ENCODE measurements at regions not wholly inside any gene's neighbourhood (a gene's known extent, or its start where the extent isn't known, plus 50 kb on each side); places are given as distances from the start of the nearest gene placed in this dataset.

DNA sequence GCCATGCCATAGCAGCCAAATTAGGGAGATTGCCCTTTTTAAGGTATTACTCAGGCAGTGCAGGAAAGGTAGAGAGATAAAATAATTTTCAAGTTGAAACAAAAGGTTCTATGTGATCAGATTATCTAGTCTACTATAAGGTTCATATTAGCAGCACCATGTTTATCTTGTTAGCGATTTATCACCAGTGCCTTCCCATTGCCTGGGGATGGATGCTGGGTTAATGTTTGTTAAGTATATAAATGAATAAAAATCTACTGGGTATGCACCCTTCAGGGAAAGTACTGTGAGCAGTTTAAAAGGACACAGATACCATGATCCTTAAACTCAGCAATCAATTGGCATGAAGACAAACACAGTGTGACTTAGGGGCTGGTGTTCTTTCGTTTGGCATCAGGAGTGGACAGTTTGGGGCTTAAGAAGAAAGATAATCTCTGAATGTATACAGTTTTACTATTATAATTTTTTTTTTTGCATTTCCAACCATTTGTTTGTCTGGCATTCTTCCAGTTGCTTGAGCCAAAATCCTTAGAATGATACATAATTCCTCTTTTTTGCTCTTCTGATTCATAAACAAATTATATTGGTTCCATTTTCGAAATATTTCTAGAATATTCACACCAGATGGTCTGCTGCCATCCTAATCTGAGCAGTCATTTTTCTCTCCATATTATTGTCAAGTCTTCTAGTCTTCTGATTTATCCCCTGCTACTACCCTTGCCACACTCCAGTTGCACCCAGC is 512.8 kb upstream of the SLC8A1 start:
- no peak for DNase-seq
- no peaks in the 10 kb centered on the region for H3K9me3 Mint-ChIP-seq
- H3K4me3 Mint-ChIP-seq = no peak overlapping the region
- H3K27ac Mint-ChIP-seq = no peak overlapping the region
- ChIA-PET CTCF (no interaction called here), POLR2A (no interaction called here)
- H3K27me3 Mint-ChIP-seq = no peaks in the 10 kb centered on the region
- no peaks in the 10 kb centered on the region for H3K36me3 Mint-ChIP-seq (ENCODE audit: low read depth)
- H3K4me1 Mint-ChIP-seq = no peaks in the 10 kb centered on the region

- Mint-ChIP-seq H3K4me3 (no peak overlapping the region), H3K36me3 (ENCODE audit: low read depth) (no peaks in the 10 kb centered on the region), H3K27ac (no peak overlapping the region), H3K9me3 (no peaks in the 10 kb centered on the region), H3K4me1 (no peaks in the 10 kb centered on the region), H3K27me3 (no peaks in the 10 kb centered on the region)
- no peak for DNase-seq
- ChIA-PET POLR2A (no interaction called here), CTCF (no interaction called here)
Measured at GRCh38 chr2:40967451-40967850, 515.6 kb upstream of the SLC8A1 start.

DNA sequence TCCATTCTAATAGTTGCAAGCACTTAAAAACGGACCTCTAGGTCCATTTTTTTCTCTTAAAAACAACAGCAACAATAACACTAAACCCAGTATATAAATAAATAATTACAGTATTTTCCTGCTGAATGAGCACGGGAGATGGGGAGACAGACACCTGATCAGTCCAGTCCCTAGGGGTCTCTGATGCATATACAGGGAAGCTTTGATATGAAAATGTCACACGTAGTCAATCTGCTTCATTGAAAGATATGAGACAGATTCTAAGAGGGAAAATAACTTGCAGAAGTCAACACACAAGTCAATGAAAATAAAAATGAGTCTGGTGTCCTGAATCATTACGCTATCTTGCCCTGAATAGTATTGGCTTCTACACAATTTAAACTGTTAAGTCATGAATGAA is 523.3 kb upstream of the SLC8A1 start:
- H3K27ac Mint-ChIP-seq = no peak overlapping the region
- no peaks in the 10 kb centered on the region for H3K4me1 Mint-ChIP-seq
- POLR2A ChIA-PET = no interaction called here
- H3K9me3 Mint-ChIP-seq = no peaks in the 10 kb centered on the region
- H3K4me3 Mint-ChIP-seq = no peak overlapping the region
- no peak for DNase-seq
- CTCF ChIA-PET = no interaction called here
- H3K36me3 Mint-ChIP-seq (ENCODE audit: low read depth) = no peaks in the 10 kb centered on the region
- H3K27me3 Mint-ChIP-seq = no peaks in the 10 kb centered on the region

DNA sequence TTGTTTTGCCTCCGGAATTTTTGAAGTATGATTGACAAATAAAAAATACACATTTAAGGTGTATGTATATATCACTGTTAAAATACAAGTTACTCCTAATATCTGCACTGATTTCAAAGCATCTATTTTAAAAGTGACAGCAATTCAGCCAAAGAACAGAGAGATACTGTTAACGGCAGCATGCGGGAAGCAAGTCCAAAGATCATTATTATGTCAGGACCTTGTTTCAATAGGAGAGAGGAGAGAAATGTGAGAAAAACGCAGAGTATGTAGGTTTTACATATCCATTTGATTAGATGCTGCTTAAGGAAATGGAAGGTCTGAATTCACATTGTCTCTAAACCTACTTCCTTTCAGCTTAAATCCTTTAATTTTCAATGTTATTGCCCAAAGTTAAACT is 545.5 kb upstream of the SLC8A1 start:
- ChIA-PET POLR2A (no interaction called here), CTCF (no interaction called here)
- no peaks in the 10 kb centered on the region for H3K36me3 Mint-ChIP-seq (ENCODE audit: low read depth)
- no peaks in the 10 kb centered on the region for H3K4me1 Mint-ChIP-seq
- H3K27me3 Mint-ChIP-seq = no peaks in the 10 kb centered on the region
- no peak for DNase-seq
- no peak overlapping the region for H3K4me3 Mint-ChIP-seq
- H3K9me3 Mint-ChIP-seq = no peaks in the 10 kb centered on the region
- no peak overlapping the region for H3K27ac Mint-ChIP-seq

- H3K4me1 Mint-ChIP-seq = no peaks in the 10 kb centered on the region
Measured at GRCh38 chr2:41000374-41000773, 548.5 kb upstream of the SLC8A1 start.

GRCh38 chr2:41000906-41001305 is 549.0 kb upstream of the SLC8A1 start:
- DNase-seq = no peak
- ChIA-PET POLR2A (no interaction called here), CTCF (no interaction called here)
- Mint-ChIP-seq H3K36me3 (ENCODE audit: low read depth) (no peaks in the 10 kb centered on the region), H3K9me3 (no peaks in the 10 kb centered on the region), H3K27me3 (no peaks in the 10 kb centered on the region), H3K4me1 (no peaks in the 10 kb centered on the region), H3K4me3 (no peak overlapping the region), H3K27ac (no peak overlapping the region)

More at GRCh38 chr2:41000374-41000773, 548.5 kb upstream of the SLC8A1 start:
- Mint-ChIP-seq H3K36me3 (ENCODE audit: low read depth) (no peaks in the 10 kb centered on the region), H3K4me3 (no peak overlapping the region), H3K27me3 (no peaks in the 10 kb centered on the region), H3K27ac (no peak overlapping the region), H3K9me3 (no peaks in the 10 kb centered on the region)
- ChIA-PET CTCF (no interaction called here), POLR2A (no interaction called here)
- DNase-seq = no peak

DNA sequence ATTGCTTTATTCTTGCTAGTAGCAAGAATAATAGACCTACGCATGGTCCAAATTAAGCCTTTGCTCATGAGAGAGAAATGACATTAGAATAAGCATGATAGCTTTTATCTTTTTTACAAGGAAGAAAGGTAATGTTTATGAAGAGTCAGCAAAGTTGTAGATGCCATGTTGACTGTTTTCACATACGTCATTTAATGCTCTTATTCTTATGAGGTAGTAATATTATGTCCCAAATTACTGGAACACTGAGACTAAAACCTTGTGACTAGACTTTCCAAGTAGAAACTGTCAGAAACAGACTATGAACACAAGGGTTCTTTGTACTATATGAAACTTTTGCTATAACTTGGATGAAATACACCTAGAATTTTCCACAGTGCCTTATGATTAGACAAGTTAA is 552.8 kb upstream of the SLC8A1 start:
- Mint-ChIP-seq H3K36me3 (ENCODE audit: low read depth) (no peaks in the 10 kb centered on the region), H3K27me3 (no peaks in the 10 kb centered on the region), H3K4me1 (no peaks in the 10 kb centered on the region), H3K4me3 (no peak overlapping the region), H3K27ac (no peak overlapping the region), H3K9me3 (no peaks in the 10 kb centered on the region)
- DNase-seq = no peak
- ChIA-PET CTCF (no interaction called here), POLR2A (no interaction called here)

GRCh38 chr2:41020358-41020757 is 568.5 kb upstream of the SLC8A1 start:
- ChIA-PET POLR2A (no interaction called here), CTCF (no interaction called here)
- Mint-ChIP-seq H3K4me3 (no peak overlapping the region), H3K9me3 (peaks cover 2% of the 10 kb centered on the region), H3K27me3 (no peaks in the 10 kb centered on the region), H3K27ac (no peak overlapping the region), H3K4me1 (no peaks in the 10 kb centered on the region), H3K36me3 (ENCODE audit: low read depth) (no peaks in the 10 kb centered on the region)
- no peak for DNase-seq

DNA sequence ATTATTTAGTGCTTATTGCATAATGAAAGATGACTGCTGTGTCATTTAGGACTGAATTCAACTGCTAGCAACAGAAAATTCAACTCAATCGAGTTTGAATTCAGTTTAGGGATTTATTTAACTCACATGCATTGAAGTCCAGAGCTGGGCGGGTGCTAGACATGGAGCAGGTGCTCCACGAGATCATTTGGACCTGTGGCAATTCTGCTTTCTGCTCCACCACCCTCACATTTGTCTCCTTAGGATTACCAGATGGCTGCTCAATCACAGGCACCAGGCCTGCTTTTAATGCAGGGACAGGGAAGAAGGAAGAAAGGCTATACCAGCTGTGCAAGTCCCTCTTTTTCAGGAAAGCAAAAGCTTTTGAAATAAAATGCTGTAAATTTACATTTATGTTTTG is 572.9 kb upstream of the SLC8A1 start:
- ChIA-PET CTCF (interaction anchor here (0.6 kb wide), 1 partner anchor 532 kb away, joined by 4 read pairs; no protein-coding TSS in a partner anchor), POLR2A (no interaction called here)
- Mint-ChIP-seq H3K27ac (no peak overlapping the region), H3K27me3 (no peaks in the 10 kb centered on the region), H3K4me3 (no peak overlapping the region), H3K9me3 (no peaks in the 10 kb centered on the region), H3K36me3 (ENCODE audit: low read depth) (no peaks in the 10 kb centered on the region), H3K4me1 (peaks cover 2% of the 10 kb centered on the region)
- no peak for DNase-seq

GRCh38 chr2:41026613-41027012 is 574.7 kb upstream of the SLC8A1 start:
- H3K27me3 Mint-ChIP-seq = no peaks in the 10 kb centered on the region
- H3K4me3 Mint-ChIP-seq = no peak overlapping the region

GRCh38 chr2:41027095-41027494 is 575.2 kb upstream of the SLC8A1 start:
- Mint-ChIP-seq H3K9me3 (no peaks in the 10 kb centered on the region), H3K27me3 (no peaks in the 10 kb centered on the region), H3K4me1 (peaks cover 2% of the 10 kb centered on the region), H3K4me3 (no peak overlapping the region), H3K36me3 (ENCODE audit: low read depth) (no peaks in the 10 kb centered on the region), H3K27ac (no peak overlapping the region)
- no peak for DNase-seq
- ChIA-PET CTCF (no interaction called here), POLR2A (no interaction called here)

More at GRCh38 chr2:41026613-41027012, 574.7 kb upstream of the SLC8A1 start:
- CTCF ChIA-PET = no interaction called here
- H3K4me1 Mint-ChIP-seq = peaks cover 2% of the 10 kb centered on the region
- POLR2A ChIA-PET = no interaction called here
- DNase-seq = no peak
- no peaks in the 10 kb centered on the region for H3K36me3 Mint-ChIP-seq (ENCODE audit: low read depth)
- H3K9me3 Mint-ChIP-seq = no peaks in the 10 kb centered on the region
- no peak overlapping the region for H3K27ac Mint-ChIP-seq

DNA sequence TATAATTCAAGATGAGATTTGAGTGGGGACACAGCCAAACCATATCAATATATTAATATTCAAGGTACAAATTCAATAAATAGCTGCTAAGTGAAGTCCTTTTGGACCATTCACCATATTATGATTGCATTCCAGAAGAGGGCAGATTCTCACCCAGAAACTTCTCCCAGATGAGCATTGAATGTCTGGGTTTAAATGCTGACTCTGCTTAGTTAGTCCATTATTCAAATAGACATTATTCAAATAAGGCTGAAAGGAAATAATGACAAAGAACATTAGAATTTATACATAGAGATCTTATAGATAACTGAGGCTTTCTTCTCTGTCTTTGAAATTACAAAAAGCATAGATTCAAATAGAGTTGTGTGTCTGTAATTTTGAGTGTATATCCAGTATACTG is 579.4 kb upstream of the SLC8A1 start:
- CTCF ChIA-PET = no interaction called here
- peaks cover 2% of the 10 kb centered on the region for H3K4me1 Mint-ChIP-seq

GRCh38 chr2:41032715-41033114 is 580.8 kb upstream of the SLC8A1 start:
- no peak overlapping the region for H3K4me3 Mint-ChIP-seq
- no peaks in the 10 kb centered on the region for H3K4me1 Mint-ChIP-seq
- no peaks in the 10 kb centered on the region for H3K27me3 Mint-ChIP-seq
- no peaks in the 10 kb centered on the region for H3K9me3 Mint-ChIP-seq
- CTCF ChIA-PET = no interaction called here
- POLR2A ChIA-PET = no interaction called here
- no peak overlapping the region for H3K27ac Mint-ChIP-seq
- no peaks in the 10 kb centered on the region for H3K36me3 Mint-ChIP-seq (ENCODE audit: low read depth)
- DNase-seq = no peak

More for the DNA sequence above, 579.4 kb upstream of the SLC8A1 start:
- Mint-ChIP-seq H3K36me3 (ENCODE audit: low read depth) (no peaks in the 10 kb centered on the region), H3K9me3 (no peaks in the 10 kb centered on the region), H3K27me3 (no peaks in the 10 kb centered on the region), H3K27ac (no peak overlapping the region), H3K4me3 (no peak overlapping the region)
- no peak for DNase-seq
- POLR2A ChIA-PET = no interaction called here

GRCh38 chr2:41033127-41033526 is 581.2 kb upstream of the SLC8A1 start:
- Mint-ChIP-seq H3K4me1 (no peaks in the 10 kb centered on the region), H3K4me3 (no peak overlapping the region), H3K9me3 (no peaks in the 10 kb centered on the region), H3K27ac (no peak overlapping the region), H3K36me3 (ENCODE audit: low read depth) (no peaks in the 10 kb centered on the region), H3K27me3 (no peaks in the 10 kb centered on the region)
- ChIA-PET POLR2A (no interaction called here), CTCF (no interaction called here)
- no peak for DNase-seq
